ENCODE measurements at regions not wholly inside any gene's neighbourhood (a gene's known extent, or its start where the extent isn't known, plus 50 kb on each side); places are given as distances from the start of the nearest gene placed in this dataset.

DNA sequence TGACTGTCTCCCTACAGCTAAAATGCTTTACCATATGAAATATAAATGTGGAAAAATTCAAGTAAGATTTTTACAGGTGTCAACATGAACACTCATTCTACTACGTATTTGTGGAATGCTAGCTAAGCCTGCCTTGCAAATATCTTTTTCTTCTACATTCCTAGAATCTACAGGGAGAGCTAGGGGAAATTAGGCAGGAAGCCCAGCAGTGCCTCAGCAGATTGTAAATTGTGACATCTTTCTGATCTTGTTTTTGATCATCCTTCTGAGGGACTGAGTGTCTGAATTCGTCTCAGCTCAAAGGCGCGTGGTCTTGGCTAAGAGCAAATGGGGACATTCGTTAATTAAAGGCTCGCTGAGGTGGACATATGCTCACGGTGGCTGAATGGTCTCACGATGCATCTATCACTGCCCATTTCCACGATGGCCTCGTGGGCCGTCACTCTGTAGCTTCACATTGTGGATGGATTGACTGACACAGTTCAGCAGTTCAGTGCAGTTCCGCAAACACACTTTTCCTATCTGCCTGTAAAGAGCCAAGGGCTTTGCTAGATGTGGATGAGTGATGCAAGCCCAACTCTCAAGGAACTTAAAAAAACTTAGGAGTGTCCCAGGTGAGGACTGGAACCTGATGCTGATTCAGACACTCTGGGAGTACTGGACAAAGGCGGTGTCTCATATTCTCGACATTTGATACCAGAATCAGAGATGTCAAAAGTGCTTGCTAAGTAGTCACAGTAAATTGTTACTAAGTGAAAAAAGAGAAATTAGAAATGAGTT, 562.5 kb downstream of the EFNB2 start:
- Histone ChIP-seq H3K4ac (ENCODE audit: low read length) (no peak overlapping the region), H3K18ac (ENCODE audit: low read length) (peak overlapping the region; percentile 9), H3K14ac (ENCODE audit: low read length) (no peak overlapping the region), H4K91ac (ENCODE audit: low read depth, low read length, poor library complexity) (no peak overlapping the region), H2BK120ac (ENCODE audit: low read depth, low read length) (no peak overlapping the region), H2BK12ac (ENCODE audit: low read length) (no peak overlapping the region), H3K9ac (ENCODE audit: low read depth, low read length, poor library complexity) (no peak overlapping the region), H4K8ac (ENCODE audit: low read depth, low read length) (no peak overlapping the region), H3K4me1 (ENCODE audit: control insufficient read depth in 2 of 2, insufficient read depth in 1 of 2, low read depth in 1 of 2, low read length in 2 of 2) (peaks cover 1 to 4% of the 10 kb centered on the region in 2 donors), H3K27me3 (ENCODE audit: control insufficient read depth in 3 of 3, insufficient read depth in 3 of 3, low read depth in 1 of 3, low read length in 3 of 3) (no peaks in the 10 kb centered on the region), H2BK5ac (ENCODE audit: low read length) (no peak overlapping the region), H2AFZ (ENCODE audit: low read length) (peak overlapping the region; percentile 17), H2AK5ac (ENCODE audit: low read depth, low read length) (no peak overlapping the region), H3K9me3 (replicated peaks in 1 of 2; ENCODE audit: control insufficient read depth in 2 of 2, insufficient read depth in 1 of 2, low read depth in 1 of 2, low read length in 2 of 2) (no peaks in the 10 kb centered on the region), H3K4me3 (ENCODE audit: low read length in 2 of 2) (no peak overlapping the region), H3K36me3 (replicated peaks in 1 of 2; ENCODE audit: control insufficient read depth in 2 of 2, insufficient read depth in 2 of 2, low read length in 2 of 2) (no peaks in the 10 kb centered on the region), H3K23ac (ENCODE audit: low read depth, low read length, poor library complexity) (no peak overlapping the region), H3K79me1 (ENCODE audit: low read depth, low read length) (no peaks in the 10 kb centered on the region), H3K27ac (replicated peaks; ENCODE audit: low read length) (no peak overlapping the region), H3K4me2 (ENCODE audit: insufficient read depth, low read length, poor library complexity, severe bottlenecking) (no peak overlapping the region), H2BK15ac (ENCODE audit: low read length) (no peak overlapping the region)
- no CpG with 5 or more reads among the region's 14 CpGs for WGBS, 2 donors (ENCODE audit: extremely low coverage in 2 of 2, insufficient read length in 2 of 2, insufficient replicate concordance in 1 of 2)
- DNase-seq (ENCODE audit: low spot score): no peak

DNA sequence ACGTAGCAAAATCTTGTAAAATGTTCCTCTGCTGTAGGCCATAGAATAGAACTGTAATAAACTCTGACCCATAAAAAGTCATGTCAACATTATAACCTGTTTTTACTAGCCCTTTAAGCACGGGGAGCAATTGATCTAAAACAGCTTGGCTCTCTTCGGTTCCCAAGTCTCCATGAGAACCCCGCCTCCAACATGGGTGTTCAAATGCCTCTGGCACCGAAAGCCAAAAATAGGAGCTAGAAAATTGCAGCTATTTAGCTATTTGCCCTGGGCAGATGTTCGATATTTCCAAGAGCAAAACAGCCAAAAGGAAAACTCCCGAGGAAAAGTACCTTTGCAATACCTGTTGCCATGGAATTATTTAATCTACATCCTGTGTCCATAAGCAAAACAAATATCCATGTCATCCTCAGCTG, 563.1 kb downstream of the EFNB2 start:
- H3K36me3 ChIP-seq (replicated peaks in 1 of 2; ENCODE audit: control insufficient read depth in 2 of 2, insufficient read depth in 2 of 2, low read length in 2 of 2): no peaks in the 10 kb centered on the region
- no peak overlapping the region for H4K8ac ChIP-seq (ENCODE audit: low read depth, low read length)
- H2AFZ ChIP-seq (ENCODE audit: low read length): peak overlapping the region; percentile 10
- no peak overlapping the region for H3K14ac ChIP-seq (ENCODE audit: low read length)
- no peaks in the 10 kb centered on the region for H3K27me3 ChIP-seq (ENCODE audit: control insufficient read depth in 3 of 3, insufficient read depth in 3 of 3, low read depth in 1 of 3, low read length in 3 of 3)
- H4K91ac ChIP-seq (ENCODE audit: low read depth, low read length, poor library complexity): no peak overlapping the region
- no peak overlapping the region for H2AK5ac ChIP-seq (ENCODE audit: low read depth, low read length)
- no peaks in the 10 kb centered on the region for H3K9me3 ChIP-seq (replicated peaks in 1 of 2; ENCODE audit: control insufficient read depth in 2 of 2, insufficient read depth in 1 of 2, low read depth in 1 of 2, low read length in 2 of 2)
- H2BK12ac ChIP-seq (ENCODE audit: low read length): no peak overlapping the region
- no peak for DNase-seq (ENCODE audit: low spot score)
- peaks cover 1 to 4% of the 10 kb centered on the region in 2 donors for H3K4me1 ChIP-seq (ENCODE audit: control insufficient read depth in 2 of 2, insufficient read depth in 1 of 2, low read depth in 1 of 2, low read length in 2 of 2)
- H2BK15ac ChIP-seq (ENCODE audit: low read length): no peak overlapping the region
- no peak overlapping the region for H2BK5ac ChIP-seq (ENCODE audit: low read length)
- no peaks in the 10 kb centered on the region for H3K79me1 ChIP-seq (ENCODE audit: low read depth, low read length)
- no peak overlapping the region for H3K4me3 ChIP-seq (ENCODE audit: low read length in 2 of 2)
- H3K4me2 ChIP-seq (ENCODE audit: insufficient read depth, low read length, poor library complexity, severe bottlenecking): no peak overlapping the region
- H3K27ac ChIP-seq (replicated peaks; ENCODE audit: low read length): no peak overlapping the region
- H3K18ac ChIP-seq (ENCODE audit: low read length): no peak overlapping the region
- H2BK120ac ChIP-seq (ENCODE audit: low read depth, low read length): no peak overlapping the region
- H3K9ac ChIP-seq (ENCODE audit: low read depth, low read length, poor library complexity): no peak overlapping the region
- H3K23ac ChIP-seq (ENCODE audit: low read depth, low read length, poor library complexity): no peak overlapping the region
- no peak overlapping the region for H3K4ac ChIP-seq (ENCODE audit: low read length)
- WGBS, 2 donors (ENCODE audit: extremely low coverage in 2 of 2, insufficient read length in 2 of 2, insufficient replicate concordance in 1 of 2): no CpG with 5 or more reads among the region's 7 CpGs

DNA sequence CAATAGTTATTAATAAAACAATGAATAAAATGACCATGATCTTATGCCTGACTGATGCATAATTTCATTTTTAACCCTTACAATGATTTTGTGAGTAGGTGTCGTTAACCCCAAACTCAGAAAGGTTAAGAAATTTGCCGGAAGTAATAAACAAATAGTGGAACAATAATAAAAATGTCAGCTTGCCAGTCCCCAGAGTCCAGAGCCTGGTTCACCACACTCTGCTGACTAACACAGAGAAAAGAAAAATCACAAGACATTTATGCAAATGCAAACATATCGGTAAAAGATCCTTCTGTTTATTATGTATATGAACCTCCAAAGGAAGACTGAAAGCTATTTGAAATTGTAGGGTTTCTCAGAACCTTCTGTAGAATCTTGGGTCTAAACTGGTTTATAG, 563.7 kb downstream of the EFNB2 start:
- H2BK120ac ChIP-seq (ENCODE audit: low read depth, low read length): no peak overlapping the region
- H3K23ac ChIP-seq (ENCODE audit: low read depth, low read length, poor library complexity): no peak overlapping the region
- no peak overlapping the region for H3K9ac ChIP-seq (ENCODE audit: low read depth, low read length, poor library complexity)
- peaks cover 1 to 4% of the 10 kb centered on the region in 2 donors for H3K4me1 ChIP-seq (ENCODE audit: control insufficient read depth in 2 of 2, insufficient read depth in 1 of 2, low read depth in 1 of 2, low read length in 2 of 2)
- H3K4me2 ChIP-seq (ENCODE audit: insufficient read depth, low read length, poor library complexity, severe bottlenecking): no peak overlapping the region
- H2AFZ ChIP-seq (ENCODE audit: low read length): peak overlapping the region; percentile 10
- H4K8ac ChIP-seq (ENCODE audit: low read depth, low read length): no peak overlapping the region
- H3K27ac ChIP-seq (replicated peaks; ENCODE audit: low read length): no peak overlapping the region
- no peak overlapping the region for H2BK12ac ChIP-seq (ENCODE audit: low read length)
- no peak for DNase-seq (ENCODE audit: low spot score)
- H3K79me1 ChIP-seq (ENCODE audit: low read depth, low read length): no peaks in the 10 kb centered on the region
- H3K9me3 ChIP-seq (replicated peaks in 1 of 2; ENCODE audit: control insufficient read depth in 2 of 2, insufficient read depth in 1 of 2, low read depth in 1 of 2, low read length in 2 of 2): no peaks in the 10 kb centered on the region
- H2BK5ac ChIP-seq (ENCODE audit: low read length): no peak overlapping the region
- H3K27me3 ChIP-seq (ENCODE audit: control insufficient read depth in 3 of 3, insufficient read depth in 3 of 3, low read depth in 1 of 3, low read length in 3 of 3): no peaks in the 10 kb centered on the region
- H3K4me3 ChIP-seq (ENCODE audit: low read length in 2 of 2): no peak overlapping the region
- no peak overlapping the region for H2BK15ac ChIP-seq (ENCODE audit: low read length)
- WGBS, 2 donors (ENCODE audit: extremely low coverage in 2 of 2, insufficient read length in 2 of 2, insufficient replicate concordance in 1 of 2): no CpG with 5 or more reads among the region's 3 CpGs
- no peaks in the 10 kb centered on the region for H3K36me3 ChIP-seq (replicated peaks in 1 of 2; ENCODE audit: control insufficient read depth in 2 of 2, insufficient read depth in 2 of 2, low read length in 2 of 2)
- no peak overlapping the region for H3K18ac ChIP-seq (ENCODE audit: low read length)
- H4K91ac ChIP-seq (ENCODE audit: low read depth, low read length, poor library complexity): no peak overlapping the region
- no peak overlapping the region for H2AK5ac ChIP-seq (ENCODE audit: low read depth, low read length)
- H3K4ac ChIP-seq (ENCODE audit: low read length): no peak overlapping the region
- no peak overlapping the region for H3K14ac ChIP-seq (ENCODE audit: low read length)

DNA sequence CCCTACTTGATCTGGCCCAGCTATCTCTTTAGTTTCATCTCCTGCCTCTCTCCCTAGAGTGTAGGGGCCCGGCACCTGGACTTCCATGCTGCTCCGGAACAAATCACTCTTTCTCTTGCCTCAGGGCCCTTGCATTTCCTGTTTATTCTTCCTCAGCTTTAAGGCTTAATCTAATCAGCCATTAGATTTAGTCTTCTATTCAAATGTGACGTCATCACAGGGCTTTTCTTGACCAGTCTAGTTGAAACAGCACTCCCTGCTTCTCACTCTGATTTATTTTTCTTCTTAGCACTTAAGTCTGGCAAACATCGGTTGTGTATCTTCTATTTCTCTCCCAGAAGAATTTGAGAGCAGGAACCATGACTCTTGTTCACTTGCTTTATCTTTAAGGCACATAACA, 564.1 kb downstream of the EFNB2 start:
- Histone ChIP-seq H3K18ac (ENCODE audit: low read length) (no peak overlapping the region), H2BK120ac (ENCODE audit: low read depth, low read length) (no peak overlapping the region), H2BK12ac (ENCODE audit: low read length) (no peak overlapping the region), H3K27ac (replicated peaks; ENCODE audit: low read length) (no peak overlapping the region), H2AK5ac (ENCODE audit: low read depth, low read length) (no peak overlapping the region), H3K36me3 (replicated peaks in 1 of 2; ENCODE audit: control insufficient read depth in 2 of 2, insufficient read depth in 2 of 2, low read length in 2 of 2) (no peaks in the 10 kb centered on the region), H3K9ac (ENCODE audit: low read depth, low read length, poor library complexity) (no peak overlapping the region), H3K14ac (ENCODE audit: low read length) (no peak overlapping the region), H2BK5ac (ENCODE audit: low read length) (no peak overlapping the region), H3K4me2 (ENCODE audit: insufficient read depth, low read length, poor library complexity, severe bottlenecking) (no peak overlapping the region), H2AFZ (ENCODE audit: low read length) (peak overlapping the region; percentile 12), H3K79me1 (ENCODE audit: low read depth, low read length) (no peaks in the 10 kb centered on the region), H2BK15ac (ENCODE audit: low read length) (no peak overlapping the region), H3K4me3 (ENCODE audit: low read length in 2 of 2) (no peak overlapping the region), H4K91ac (ENCODE audit: low read depth, low read length, poor library complexity) (no peak overlapping the region), H3K23ac (ENCODE audit: low read depth, low read length, poor library complexity) (no peak overlapping the region), H3K9me3 (replicated peaks in 1 of 2; ENCODE audit: control insufficient read depth in 2 of 2, insufficient read depth in 1 of 2, low read depth in 1 of 2, low read length in 2 of 2) (no peaks in the 10 kb centered on the region), H3K27me3 (ENCODE audit: control insufficient read depth in 3 of 3, insufficient read depth in 3 of 3, low read depth in 1 of 3, low read length in 3 of 3) (no peaks in the 10 kb centered on the region), H3K4ac (ENCODE audit: low read length) (no peak overlapping the region), H3K4me1 (ENCODE audit: control insufficient read depth in 2 of 2, insufficient read depth in 1 of 2, low read depth in 1 of 2, low read length in 2 of 2) (peaks cover 1 to 4% of the 10 kb centered on the region in 2 donors), H4K8ac (ENCODE audit: low read depth, low read length) (no peak overlapping the region)
- WGBS, 2 donors (ENCODE audit: extremely low coverage in 2 of 2, insufficient read length in 2 of 2, insufficient replicate concordance in 1 of 2): no CpG with 5 or more reads among the region's 4 CpGs
- DNase-seq (ENCODE audit: low spot score): no peak

Data from neuronal stem cell (in vitro differentiated cells).